ENCODE measurements at regions not wholly inside any gene's neighbourhood (a gene's known extent, or its start where the extent isn't known, plus 50 kb on each side); places are given as distances from the start of the nearest gene placed in this dataset.

DNA sequence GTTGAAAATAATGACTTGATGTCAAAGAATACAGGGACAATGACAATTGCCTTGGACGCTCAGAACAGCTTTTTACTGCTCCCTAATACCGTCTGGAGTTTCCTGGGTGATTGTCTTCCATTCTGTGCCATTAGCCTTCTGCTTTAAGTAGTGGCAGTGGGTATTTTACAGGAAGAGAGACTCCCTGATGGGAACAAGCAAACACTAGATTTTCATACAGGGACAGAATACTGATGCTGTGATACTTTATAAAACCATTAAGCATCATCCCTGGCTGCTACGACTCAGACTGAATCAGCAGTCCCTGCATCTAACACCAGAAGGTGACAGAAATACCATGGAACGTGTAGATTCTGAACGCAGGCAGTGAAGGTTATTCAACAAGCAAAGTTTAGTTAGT is 635.4 kb upstream of the GOT2 start:
- Histone ChIP-seq H3K9me3 (no peaks in the 10 kb centered on the region), H3K4me1 (no peaks in the 10 kb centered on the region), H3K27me3 (no peaks in the 10 kb centered on the region), H3K27ac (no peak overlapping the region), H3K36me3 (no peaks in the 10 kb centered on the region), H3K4me3 (no peak overlapping the region)
- ATAC-seq (no peak), DNase-seq (no peak)
- in situ Hi-C loops (cut with MboI; ENCODE audit: low sequenced_read_pairs in 4 of 4) = no loop called here
- intact Hi-C loops (cut with DNase I; ENCODE audit: low total_unique reads) = no loop called here
- TF ChIP-seq, protein P1, sequence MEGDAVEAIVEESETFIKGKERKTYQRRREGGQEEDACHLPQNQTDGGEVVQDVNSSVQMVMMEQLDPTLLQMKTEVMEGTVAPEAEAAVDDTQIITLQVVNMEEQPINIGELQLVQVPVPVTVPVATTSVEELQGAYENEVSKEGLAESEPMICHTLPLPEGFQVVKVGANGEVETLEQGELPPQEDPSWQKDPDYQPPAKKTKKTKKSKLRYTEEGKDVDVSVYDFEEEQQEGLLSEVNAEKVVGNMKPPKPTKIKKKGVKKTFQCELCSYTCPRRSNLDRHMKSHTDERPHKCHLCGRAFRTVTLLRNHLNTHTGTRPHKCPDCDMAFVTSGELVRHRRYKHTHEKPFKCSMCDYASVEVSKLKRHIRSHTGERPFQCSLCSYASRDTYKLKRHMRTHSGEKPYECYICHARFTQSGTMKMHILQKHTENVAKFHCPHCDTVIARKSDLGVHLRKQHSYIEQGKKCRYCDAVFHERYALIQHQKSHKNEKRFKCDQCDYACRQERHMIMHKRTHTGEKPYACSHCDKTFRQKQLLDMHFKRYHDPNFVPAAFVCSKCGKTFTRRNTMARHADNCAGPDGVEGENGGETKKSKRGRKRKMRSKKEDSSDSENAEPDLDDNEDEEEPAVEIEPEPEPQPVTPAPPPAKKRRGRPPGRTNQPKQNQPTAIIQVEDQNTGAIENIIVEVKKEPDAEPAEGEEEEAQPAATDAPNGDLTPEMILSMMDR (IDR thresholded peaks at IDR 0.05 in 4 of 5, conservative IDR thresholded peaks at IDR 0.05 in 1 of 5) = no peak
- no peak for TF ChIP-seq POLR2A (IDR thresholded peaks at IDR 0.05)

DNA sequence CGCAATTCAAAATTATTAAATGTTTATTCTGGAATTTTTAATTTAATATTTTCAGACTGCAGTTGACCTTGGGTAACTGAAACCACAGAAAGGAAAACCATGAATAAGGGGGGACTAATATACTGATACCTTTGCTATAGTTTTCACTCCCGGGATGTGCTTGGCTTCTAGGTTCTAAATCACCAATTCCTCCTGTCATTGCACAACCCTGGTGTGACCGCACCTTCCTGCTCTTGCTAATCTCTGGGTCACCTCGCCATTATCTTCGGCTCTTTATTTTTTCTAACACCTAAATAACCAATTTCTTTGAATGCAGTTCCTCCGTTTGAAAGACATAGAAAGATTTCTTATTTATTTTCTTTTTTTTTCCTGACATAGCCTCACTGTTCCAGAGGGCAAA is 634.5 kb upstream of the GOT2 start:
- Histone ChIP-seq H3K4me1 (no peaks in the 10 kb centered on the region), H3K9me3 (no peaks in the 10 kb centered on the region), H3K27ac (no peak overlapping the region), H3K4me3 (no peak overlapping the region), H3K27me3 (no peaks in the 10 kb centered on the region), H3K36me3 (no peaks in the 10 kb centered on the region)
- no peak for DNase-seq
- in situ Hi-C loops (cut with MboI; ENCODE audit: low sequenced_read_pairs in 4 of 4) (no loop called here), intact Hi-C loops (cut with DNase I; ENCODE audit: low total_unique reads) (no loop called here)
- no peak for TF ChIP-seq POLR2A (IDR thresholded peaks at IDR 0.05)
- TF ChIP-seq, protein P1 (IDR thresholded peaks at IDR 0.05 in 4 of 5, conservative IDR thresholded peaks at IDR 0.05 in 1 of 5) = no peak
- ATAC-seq = no peak

DNA sequence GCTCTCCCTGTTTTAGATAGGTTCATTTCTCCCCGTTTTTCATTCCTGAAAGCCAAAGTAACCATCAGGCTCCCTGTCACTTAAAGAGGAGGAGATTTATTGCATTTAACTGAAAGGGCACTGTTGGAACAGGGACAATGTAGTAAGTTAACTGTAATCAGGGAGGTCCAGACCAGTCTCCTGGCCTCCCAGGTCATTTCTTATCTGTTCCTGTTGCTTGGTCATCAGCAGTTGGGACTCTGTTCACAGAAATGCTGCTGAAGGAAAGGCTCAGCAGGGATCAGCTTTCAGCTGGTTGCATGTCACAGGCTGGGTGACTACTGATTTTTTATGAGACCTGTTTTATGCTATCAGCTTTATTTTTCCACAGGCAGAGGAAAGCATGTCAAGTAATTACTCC is 622.6 kb upstream of the GOT2 start:
- H3K4me3 ChIP-seq = no peak overlapping the region
- intact Hi-C loops (cut with DNase I; ENCODE audit: low total_unique reads) (no loop called here), in situ Hi-C loops (cut with MboI; ENCODE audit: low sequenced_read_pairs in 4 of 4) (no loop called here)
- H3K9me3 ChIP-seq = no peaks in the 10 kb centered on the region
- ATAC-seq (no peak), DNase-seq (no peak)
- H3K4me1 ChIP-seq = no peaks in the 10 kb centered on the region
- no peaks in the 10 kb centered on the region for H3K27me3 ChIP-seq
- no peak overlapping the region for H3K27ac ChIP-seq
- TF ChIP-seq, protein P1 (IDR thresholded peaks at IDR 0.05 in 4 of 5, conservative IDR thresholded peaks at IDR 0.05 in 1 of 5) = no peak
- no peak for TF ChIP-seq POLR2A (IDR thresholded peaks at IDR 0.05)
- no peaks in the 10 kb centered on the region for H3K36me3 ChIP-seq

DNA sequence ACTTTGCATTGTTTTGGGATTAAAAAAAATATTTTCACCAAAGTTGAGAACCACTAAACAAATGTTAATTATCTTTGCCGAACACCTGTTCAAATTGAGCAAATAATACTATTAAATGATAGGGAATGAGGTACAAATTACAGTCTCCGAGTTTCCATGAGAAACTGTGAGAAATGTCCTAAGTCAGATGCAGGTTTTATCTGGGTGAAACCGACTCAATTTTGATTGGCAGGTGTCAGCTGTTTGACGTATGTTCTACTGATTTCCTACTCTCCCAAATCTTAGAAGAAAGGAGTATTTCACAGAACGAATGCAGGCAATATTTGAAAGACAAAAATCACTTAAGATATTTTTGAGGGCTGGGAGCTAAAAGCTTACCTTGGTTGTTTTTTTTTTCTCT is 622.0 kb upstream of the GOT2 start:
- TF ChIP-seq, protein P1 (IDR thresholded peaks at IDR 0.05 in 4 of 5, conservative IDR thresholded peaks at IDR 0.05 in 1 of 5) = no peak
- Histone ChIP-seq H3K27me3 (no peaks in the 10 kb centered on the region), H3K27ac (no peak overlapping the region), H3K4me1 (no peaks in the 10 kb centered on the region), H3K36me3 (no peaks in the 10 kb centered on the region), H3K4me3 (no peak overlapping the region), H3K9me3 (no peaks in the 10 kb centered on the region)
- in situ Hi-C loops (cut with MboI; ENCODE audit: low sequenced_read_pairs in 4 of 4) (no loop called here), intact Hi-C loops (cut with DNase I; ENCODE audit: low total_unique reads) (no loop called here)
- ATAC-seq = no peak
- no peak for DNase-seq

DNA sequence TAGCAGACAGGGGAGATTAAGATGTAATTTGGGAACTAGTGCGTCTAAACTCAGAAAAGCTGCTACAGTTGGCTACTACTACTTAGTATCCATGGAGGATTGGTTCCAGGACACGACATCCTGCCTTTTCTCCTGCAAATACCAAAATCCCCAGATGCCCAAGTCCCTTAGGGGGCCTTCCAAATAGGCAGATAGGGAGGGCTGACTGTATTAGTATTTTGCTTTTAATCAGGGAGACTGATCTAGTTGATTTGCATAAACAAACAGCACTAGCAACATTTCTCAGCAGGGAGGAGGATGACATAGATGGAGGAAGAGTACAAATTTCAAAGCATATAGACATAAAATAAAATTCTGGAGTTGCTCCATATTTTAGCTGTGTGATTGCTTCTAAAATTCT is 621.6 kb upstream of the GOT2 start:
- in situ Hi-C loops (cut with MboI; ENCODE audit: low sequenced_read_pairs in 4 of 4) = no loop called here

More for the DNA sequence above, 621.6 kb upstream of the GOT2 start:
- H3K4me1 ChIP-seq = no peaks in the 10 kb centered on the region
- no peaks in the 10 kb centered on the region for H3K27me3 ChIP-seq
- ATAC-seq (no peak), DNase-seq (no peak)
- no peaks in the 10 kb centered on the region for H3K9me3 ChIP-seq
- H3K4me3 ChIP-seq = no peak overlapping the region
- TF ChIP-seq, protein P1 (IDR thresholded peaks at IDR 0.05 in 4 of 5, conservative IDR thresholded peaks at IDR 0.05 in 1 of 5) = no peak
- TF ChIP-seq POLR2A (IDR thresholded peaks at IDR 0.05) = no peak
- intact Hi-C loops (cut with DNase I; ENCODE audit: low total_unique reads) = no loop called here
- no peak overlapping the region for H3K27ac ChIP-seq
- no peaks in the 10 kb centered on the region for H3K36me3 ChIP-seq
